B cell (primary cell): ENCODE measurements at regions not wholly inside any gene's neighbourhood (a gene's known extent, or its start where the extent isn't known, plus 50 kb on each side); places are given as distances from the start of the nearest gene placed in this dataset.
A peak's percentile ranks its signal among the peaks of the same experiment; 100 is the strongest.

Experiments
- ATAC-seq: fragments of 200-7000 bp; cut with Tn5 transposase; one replicate; pipeline ENCODE4 v1.10.0; 2021; ENCODE audit warnings: low read depth, mild to moderate bottlenecking, moderate number of reproducible peaks, moderate library complexity
- CTCF ChIA-PET: fragments of 350-600 bp; sonication (Branson Sonifier 250); formaldehyde crosslinking; loops from one replicate; lab custom pipeline; 2021; ENCODE audit warnings: antibody characterized with exemption, inconsistent platforms; lab: Charles Lee
- POLR2A ChIA-PET: fragments of 350-600 bp; sonication (Branson Sonifier 250); formaldehyde crosslinking; loops from one replicate; lab custom pipeline; 2021; ENCODE audit warnings: antibody characterized with exemption; lab: Charles Lee
- DNase-seq: peaks from one replicate; pipeline ENCODE4 v3.0.0; 2013
- H2AFZ ChIP-seq: 2 replicates; pipeline ENCODE4 v1.6.1; 2012; ENCODE audit warnings: mild to moderate bottlenecking, low read depth, low read length; ENCODE audit not compliant: insufficient read depth, poor library complexity, severe bottlenecking
- H3K27ac ChIP-seq, 2 donors: 1 replicate in 1 of 2; 2 replicates in 1 of 2; pipeline ENCODE4 v1.5.1; 2012 to 2013; ENCODE audit warnings: low read length in 2 of 2, mild to moderate bottlenecking in 2 of 2, moderate library complexity in 1 of 2
- H3K27me3 ChIP-seq, 4 experiments: fragments of 200-600 bp in 1 of 4; sonication (generic) in 1 of 4; replicated peaks in 1 of 4; 1 replicate in 2 of 4; 2 replicates in 2 of 4; pipeline versions ENCODE4 v1.6.1 to v1.7.0; 2013 to 2016; ENCODE audit warnings: low read length in 3 of 4, mild to moderate bottlenecking in 2 of 4, mixed read lengths in 1 of 4, moderate library complexity in 1 of 4; ENCODE audit not compliant: insufficient read depth in 4 of 4, control insufficient read depth in 3 of 4; ENCODE audit errors: control extremely low read depth in 1 of 4
- H3K36me3 ChIP-seq, 2 experiments: replicated peaks in 1 of 2; 1 replicate in 1 of 2; 2 replicates in 1 of 2; pipeline versions ENCODE4 v1.6.1 to v1.7.1; 2013; ENCODE audit warnings: low read length in 1 of 2; ENCODE audit not compliant: insufficient read depth in 2 of 2, control insufficient read depth in 1 of 2; ENCODE audit errors: control extremely low read depth in 1 of 2, extremely low read depth in 1 of 2
- H3K4me1 ChIP-seq, 2 donors: fragments of 200-600 bp in 1 of 2; sonication (generic) in 1 of 2; 1 replicate in 1 of 2; 2 replicates in 1 of 2; pipeline versions ENCODE4 v1.5.1 to v1.6.1; 2013 to 2017; ENCODE audit warnings: low read length in 2 of 2; ENCODE audit not compliant: control insufficient read depth in 2 of 2, insufficient read depth in 2 of 2
- H3K4me2 ChIP-seq: replicated peaks from 2 replicates; pipeline ENCODE3; 2012; ENCODE audit warnings: mild to moderate bottlenecking, low read depth, low read length; ENCODE audit not compliant: poor library complexity, severe bottlenecking
- H3K4me3 ChIP-seq, 5 experiments: fragments of 200-600 bp in 1 of 5; sonication (generic) in 1 of 5; 1 replicate in 3 of 5; 2 replicates in 2 of 5; pipeline versions ENCODE4 v1.5.1 to v1.7.0; 2011 to 2016; ENCODE audit warnings: low read length in 4 of 5, mild to moderate bottlenecking in 4 of 5, low read depth in 2 of 5, control low read depth in 1 of 5, moderate library complexity in 1 of 5; ENCODE audit not compliant: insufficient read depth in 1 of 5; ENCODE audit errors: control extremely low read depth in 1 of 5, extremely low read depth in 1 of 5
- H3K79me2 ChIP-seq: fragments of 200-600 bp; sonication (generic); one replicate; pipeline ENCODE4 v1.6.0; 2016; ENCODE audit warnings: low read length; ENCODE audit not compliant: control insufficient read depth, insufficient read depth
- H3K9ac ChIP-seq: fragments of 200-600 bp; sonication (generic); 2 replicates; pipeline ENCODE4 v1.6.1; 2017; ENCODE audit warnings: mild to moderate bottlenecking, low read length, moderate library complexity
- H3K9me3 ChIP-seq, 3 donors: one replicate each; pipeline versions ENCODE4 v1.6.1 to v1.7.1; 2013; ENCODE audit warnings: low read length in 2 of 3; ENCODE audit not compliant: control insufficient read depth in 2 of 3, insufficient read depth in 1 of 3; ENCODE audit errors: control extremely low read depth in 1 of 3
- H4K20me1 ChIP-seq: 2 replicates; pipeline ENCODE4 v1.6.0; 2012; ENCODE audit warnings: mild to moderate bottlenecking, low read length; ENCODE audit not compliant: insufficient read depth, control insufficient read depth, poor library complexity, severe bottlenecking
- H3K27ac Mint-ChIP-seq: one replicate; pipeline ENCODE4 v1.8.0; 2021; ENCODE audit warnings: mixed read lengths
- H3K27me3 Mint-ChIP-seq: one replicate; pipeline ENCODE4 v1.8.0; 2021; ENCODE audit warnings: mixed read lengths
- H3K4me1 Mint-ChIP-seq: one replicate; pipeline ENCODE4 v1.8.0; 2021; ENCODE audit warnings: mixed read lengths
- H3K4me3 Mint-ChIP-seq: one replicate; pipeline ENCODE4 v1.8.0; 2021; ENCODE audit warnings: mixed read lengths
- H3K9me3 Mint-ChIP-seq: one replicate; pipeline ENCODE4 v1.8.0; 2022; ENCODE audit warnings: mixed read lengths; ENCODE audit not compliant: insufficient read depth
- CTCF ChIP-seq: fragments of 200-600 bp; IDR thresholded peaks from one replicate; pipeline ENCODE4 v1.8.0; 2022; ENCODE audit warnings: antibody characterized with exemption, mild to moderate bottlenecking
- EZH2 ChIP-seq: IDR thresholded peaks from 2 replicates; pipeline ENCODE4 v1.6.1; 2012; ENCODE audit warnings: borderline replicate concordance, low read depth, mild to moderate bottlenecking, moderate library complexity, low read length; ENCODE audit not compliant: insufficient read depth, poor library complexity, severe bottlenecking
- WGBS: methylation state at CpG from one replicate; pipeline ENCODE4 v1.1.5; 2013; ENCODE audit warnings: missing lambda C conversion rate; ENCODE audit not compliant: insufficient coverage; 5-methylcytosine and 5-hydroxymethylcytosine counted together
- intact Hi-C: fragments of 100-400 bp; cut with micrococcal nuclease; formaldehyde crosslinking; loops from one replicate; pipeline ENCODE4 v1.10.0; 2022

GRCh38 chr17:77266891-77267341, 126.1 kb downstream of the SEC14L1 start:
- Histone ChIP-seq H3K4me1 (no peaks in the 10 kb centered on the region), H3K27ac (no peak overlapping the region), H3K79me2 (no peaks in the 10 kb centered on the region), H3K4me3 (no peak overlapping the region), H3K36me3 (no peaks in the 10 kb centered on the region), H3K9me3 (no peaks in the 10 kb centered on the region), H3K9ac (no peak overlapping the region), H3K4me2 (no peak overlapping the region), H2AFZ (no peak overlapping the region), H4K20me1 (no peaks in the 10 kb centered on the region), H3K27me3 (no peaks in the 10 kb centered on the region)
- H3K27me3 Mint-ChIP-seq = peaks cover 18% of the 10 kb centered on the region
- peak; percentile 24 for DNase-seq
- 73% methylated on average over 6 of the region's 13 CpGs for WGBS
- CTCF ChIA-PET = no interaction called here
- H3K9me3 Mint-ChIP-seq = no peaks in the 10 kb centered on the region
- no peak overlapping the region for H3K27ac Mint-ChIP-seq
- POLR2A ChIA-PET = no interaction called here
- no peak for ATAC-seq
- no peaks in the 10 kb centered on the region for H3K4me1 Mint-ChIP-seq
- H3K4me3 Mint-ChIP-seq = no peak overlapping the region
- intact Hi-C loops = no loop called here
- TF ChIP-seq CTCF (peak; percentile 33), EZH2 (no peak)

- Histone ChIP-seq H3K4me3 (no peak overlapping the region), H3K27ac (no peak overlapping the region), H3K79me2 (no peaks in the 10 kb centered on the region), H3K9me3 (peaks cover 0 to 16% (median 0%) of the 10 kb centered on the region in 3 donors), H4K20me1 (no peaks in the 10 kb centered on the region), H3K27me3 (peaks cover 0 to 2% (median 0%) of the 10 kb centered on the region in 4 experiments), H3K36me3 (no peaks in the 10 kb centered on the region), H3K4me2 (no peak overlapping the region), H3K9ac (no peak overlapping the region), H2AFZ (no peak overlapping the region), H3K4me1 (no peaks in the 10 kb centered on the region)
- Mint-ChIP-seq H3K27me3 (peaks cover 23% of the 10 kb centered on the region), H3K9me3 (no peaks in the 10 kb centered on the region), H3K27ac (no peak overlapping the region), H3K4me3 (no peak overlapping the region), H3K4me1 (no peaks in the 10 kb centered on the region)
- intact Hi-C loops = no loop called here
- POLR2A ChIA-PET = no interaction called here
- CTCF ChIA-PET = no interaction called here
- WGBS = 93% methylated on average over 17 of the region's 18 CpGs
- ATAC-seq (no peak), DNase-seq (no peak)
- TF ChIP-seq EZH2 (no peak), CTCF (no peak)
Measured at GRCh38 chr17:77269696-77270681, 129.2 kb downstream of the SEC14L1 start.
